ENCODE measurements at regions not wholly inside any gene's neighbourhood (a gene's known extent, or its start where the extent isn't known, plus 50 kb on each side); places are given as distances from the start of the nearest gene placed in this dataset.

- DNase-seq = no peak
These were observed 213.2 kb upstream of the MGMT start for GRCh38 chr10:129253865-129254179.

- DNase-seq = no peak
These were observed 208.6 kb upstream of the MGMT start for GRCh38 chr10:129258283-129258923.

- no peak for DNase-seq
These were observed 207.8 kb upstream of the MGMT start for GRCh38 chr10:129259128-129259815.

DNA sequence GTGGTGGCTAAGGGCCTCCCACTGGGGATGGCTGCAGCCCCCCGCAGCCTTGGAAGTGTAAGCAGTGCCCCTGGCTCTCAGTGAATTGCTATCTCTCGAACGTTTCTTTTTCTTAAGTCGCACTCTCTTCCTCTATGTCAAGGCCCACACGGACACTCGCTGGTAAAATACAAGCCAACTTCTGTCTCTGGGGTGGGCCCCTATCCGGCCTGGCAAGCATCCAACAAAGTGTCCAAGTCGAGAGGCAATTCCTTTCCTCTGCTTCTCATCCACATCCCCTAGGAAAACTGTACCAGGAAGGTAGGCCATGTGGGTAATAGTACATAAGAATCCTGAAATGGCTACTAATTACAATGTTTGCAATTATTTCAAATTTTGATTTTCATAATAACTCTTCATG, 194.9 kb upstream of the MGMT start:
- no peak for DNase-seq

DNA sequence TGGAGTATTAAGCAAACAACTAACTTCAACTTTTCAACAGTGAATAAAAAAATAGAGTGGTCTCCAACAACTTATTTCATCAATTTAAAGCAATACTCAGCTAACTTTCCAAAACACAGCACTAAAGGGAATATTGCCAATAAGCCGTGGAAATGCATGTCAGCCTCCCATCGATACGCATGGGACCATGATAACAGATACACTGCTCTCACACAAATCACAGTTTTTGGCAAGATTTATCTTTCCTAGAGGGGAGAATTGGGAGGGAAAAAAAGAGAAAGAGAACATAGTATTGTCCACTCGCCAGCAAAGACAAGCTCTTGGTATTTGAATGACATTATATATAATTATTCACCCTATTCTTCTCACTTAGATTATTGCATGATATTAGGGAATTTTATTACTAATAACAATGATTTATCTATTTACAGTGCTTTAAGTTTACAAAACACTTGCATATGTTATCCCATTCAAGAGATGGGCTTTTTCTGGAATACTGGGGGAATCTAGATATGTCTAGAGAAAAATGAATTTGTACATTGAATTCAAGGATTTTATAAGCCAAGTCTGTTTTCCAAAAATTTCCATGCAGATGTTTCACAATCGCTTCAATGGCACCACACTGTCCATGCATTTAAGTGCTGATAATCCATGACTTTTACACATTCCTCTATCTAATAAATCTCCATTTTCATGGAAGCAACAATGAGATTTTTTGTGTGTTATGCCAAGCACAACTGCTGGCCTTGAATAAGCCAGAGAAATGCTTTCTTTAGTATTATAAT, 194.0 kb upstream of the MGMT start:
- no peak for DNase-seq

DNA sequence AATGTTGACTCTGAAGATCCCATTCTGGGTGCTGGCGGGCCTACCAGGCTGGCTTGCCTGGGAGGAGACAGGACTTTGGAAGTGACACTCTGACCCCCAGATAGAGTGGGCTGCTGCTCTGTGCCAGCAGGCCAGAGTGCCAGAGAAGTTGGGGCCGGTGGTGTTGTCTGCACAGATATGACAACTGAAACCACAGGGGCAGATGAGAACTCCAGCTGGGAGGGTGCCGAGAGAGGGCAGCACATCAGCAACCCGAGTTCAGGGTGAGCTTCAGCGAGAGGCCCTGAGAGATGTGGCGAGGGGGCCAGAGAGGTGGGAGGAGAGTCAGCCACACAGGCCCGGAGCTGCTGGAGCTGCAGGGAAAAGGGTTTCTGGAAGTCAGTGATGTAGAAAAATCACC, 193.2 kb upstream of the MGMT start:
- no peak for DNase-seq

GRCh38 chr10:129274748-129275474, 192.1 kb upstream of the MGMT start:
- no peak for DNase-seq

- DNase-seq = peak in 1 of 5 experiments; percentile 29
These were observed 191.2 kb upstream of the MGMT start for GRCh38 chr10:129275886-129276285.

- no peak for DNase-seq
These were observed 190.0 kb upstream of the MGMT start for GRCh38 chr10:129277084-129277483.

GRCh38 chr10:129277841-129278240, 189.2 kb upstream of the MGMT start:
- no peak for DNase-seq

GRCh38 chr10:129278686-129279085, 188.4 kb upstream of the MGMT start:
- no peak for DNase-seq

GRCh38 chr10:129279446-129280154, 187.4 kb upstream of the MGMT start:
- no peak for DNase-seq

DNA sequence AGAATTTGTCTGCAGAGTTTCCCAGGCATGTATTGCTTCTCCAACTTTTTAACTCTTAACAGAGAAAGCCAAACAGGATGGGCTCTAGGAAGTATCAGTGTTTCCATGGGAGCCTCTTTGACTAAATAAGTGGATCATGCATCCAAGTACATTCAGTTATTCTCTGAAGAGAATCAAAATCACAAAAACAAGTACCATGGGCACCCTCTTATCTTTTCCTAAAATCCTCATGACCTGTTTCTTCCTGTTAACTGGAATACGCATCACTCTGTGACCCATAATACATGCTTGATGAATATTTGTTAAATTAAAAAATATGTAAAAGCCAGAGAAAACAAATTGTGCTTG, 186.9 kb upstream of the MGMT start:
- DNase-seq = no peak

- no peak for DNase-seq
These were observed 186.0 kb upstream of the MGMT start for GRCh38 chr10:129280908-129281586.

- no peak for DNase-seq
These were observed 181.6 kb upstream of the MGMT start for GRCh38 chr10:129285459-129285858.

GRCh38 chr10:129288999-129289584, 177.9 kb upstream of the MGMT start:
- DNase-seq = no peak

- DNase-seq = no peak
These were observed 172.9 kb upstream of the MGMT start for GRCh38 chr10:129293991-129294700.

GRCh38 chr10:129294944-129295343, 172.1 kb upstream of the MGMT start:
- DNase-seq = no peak

GRCh38 chr10:129305046-129305445, 162.0 kb upstream of the MGMT start:
- no peak for DNase-seq

- DNase-seq = no peak
These were observed 159.9 kb upstream of the MGMT start for GRCh38 chr10:129307141-129307540.

DNA sequence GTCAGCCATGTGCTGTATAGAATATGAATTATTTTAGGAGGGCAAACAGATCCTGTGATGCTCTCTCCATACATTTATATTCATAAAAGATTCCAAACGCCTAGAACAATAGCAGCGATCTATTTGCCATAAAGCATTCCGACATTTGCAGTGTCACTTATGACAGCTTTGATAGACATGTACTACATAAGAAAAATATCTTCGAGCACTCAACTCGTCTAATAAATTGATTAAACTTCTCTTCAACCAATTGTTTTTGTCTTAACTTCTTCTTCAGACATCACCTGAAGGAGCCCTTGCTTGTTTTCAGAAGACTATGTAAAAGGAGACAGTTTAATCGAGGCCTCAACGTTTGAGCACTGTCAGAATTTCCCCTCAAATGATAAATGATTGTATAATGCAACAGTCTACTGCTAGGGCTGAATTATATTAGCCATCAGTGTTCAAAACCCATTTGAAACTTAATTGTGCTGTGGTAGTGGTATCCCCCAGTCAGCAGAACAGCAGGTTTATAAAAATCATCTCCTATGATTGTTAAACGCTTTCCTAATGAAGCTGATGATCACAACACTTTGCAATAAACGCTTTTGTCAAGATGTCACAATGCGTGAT, 158.0 kb upstream of the MGMT start:
- DNase-seq = no peak
